ENCODE measurements at regions not wholly inside any gene's neighbourhood (a gene's known extent, or its start where the extent isn't known, plus 50 kb on each side); places are given as distances from the start of the nearest gene placed in this dataset.
"Not testable (repeated sequence)": the region's sequence is repeated elsewhere in the genome, so short reads cannot be mapped to it uniquely, and the experiment has no call there.

GRCh38 chr11:7143908-7144307 is 55.1 kb downstream of the RBMXL2 start:
- Histone ChIP-seq H2AK5ac (ENCODE audit: low read length) (no peak overlapping the region), H3K4me3 (ENCODE audit: low read depth, low read length) (no peak overlapping the region), H3K4me1 (ENCODE audit: control insufficient read depth in 1 of 2, insufficient read depth in 2 of 2, low read length in 2 of 2) (no peaks in the 10 kb centered on the region), H3K9ac (ENCODE audit: low read length) (no peak overlapping the region), H2BK12ac (ENCODE audit: low read length) (no peak overlapping the region), H3K27ac (ENCODE audit: low read depth, low read length) (no peak overlapping the region), H3K4me2 (ENCODE audit: low read length) (no peak overlapping the region), H3K79me2 (ENCODE audit: control insufficient read depth, insufficient read depth, low read length, poor library complexity) (no peaks in the 10 kb centered on the region), H3K23ac (ENCODE audit: low read length) (no peak overlapping the region), H4K12ac (ENCODE audit: low read depth, low read length) (no peak overlapping the region), H3K4ac (ENCODE audit: low read depth, low read length) (no peak overlapping the region), H2AFZ (ENCODE audit: insufficient read depth, low read length, poor library complexity) (no peak overlapping the region), H3K27me3 (ENCODE audit: insufficient read depth, low read length) (no peaks in the 10 kb centered on the region), H2BK5ac (ENCODE audit: low read depth, low read length, poor library complexity) (no peak overlapping the region), H3K18ac (ENCODE audit: low read length) (no peak overlapping the region), H3K14ac (ENCODE audit: low read length) (no peak overlapping the region), H3K79me1 (ENCODE audit: low read length) (no peaks in the 10 kb centered on the region), H4K8ac (ENCODE audit: low read depth, low read length) (no peak overlapping the region), H3K36me3 (ENCODE audit: control insufficient read depth in 1 of 2, insufficient read depth in 2 of 2, low read length in 2 of 2) (no peaks in the 10 kb centered on the region), H4K91ac (ENCODE audit: low read depth, low read length) (no peak overlapping the region), H3K9me3 (ENCODE audit: insufficient read depth, low read depth, low read length) (no peaks in the 10 kb centered on the region), H2BK120ac (ENCODE audit: insufficient read depth, low read length, poor library complexity) (no peak overlapping the region)
- peak in 1 of 2 donors; percentile 5 for DNase-seq
- WGBS (ENCODE audit: extremely low coverage, insufficient coverage, insufficient read length): no CpG with 5 or more reads among the region's 1 CpG

DNA sequence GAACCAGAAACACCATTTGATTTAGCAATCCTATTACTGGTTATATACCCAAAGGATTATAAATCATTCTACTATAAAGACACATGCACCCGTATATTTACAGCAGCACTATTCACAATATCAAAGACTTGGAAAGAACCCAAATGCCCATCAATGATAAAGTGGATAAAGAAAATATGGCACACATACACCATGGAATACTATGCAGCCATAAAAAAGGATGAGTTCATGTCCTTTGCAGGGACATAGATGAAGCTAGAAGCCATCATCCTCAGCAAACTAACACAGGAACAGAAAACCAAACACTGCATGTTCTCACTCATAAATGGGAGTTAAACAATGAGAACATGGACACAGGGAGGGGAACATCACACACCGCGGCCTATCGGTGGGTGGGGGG is 61.3 kb downstream of the RBMXL2 start:
- H3K4me2 ChIP-seq (ENCODE audit: low read length); H3K9ac ChIP-seq (ENCODE audit: low read length): not testable (repeated sequence)
- no CpG with 5 or more reads among the region's 4 CpGs for WGBS (ENCODE audit: extremely low coverage, insufficient coverage, insufficient read length)

DNA sequence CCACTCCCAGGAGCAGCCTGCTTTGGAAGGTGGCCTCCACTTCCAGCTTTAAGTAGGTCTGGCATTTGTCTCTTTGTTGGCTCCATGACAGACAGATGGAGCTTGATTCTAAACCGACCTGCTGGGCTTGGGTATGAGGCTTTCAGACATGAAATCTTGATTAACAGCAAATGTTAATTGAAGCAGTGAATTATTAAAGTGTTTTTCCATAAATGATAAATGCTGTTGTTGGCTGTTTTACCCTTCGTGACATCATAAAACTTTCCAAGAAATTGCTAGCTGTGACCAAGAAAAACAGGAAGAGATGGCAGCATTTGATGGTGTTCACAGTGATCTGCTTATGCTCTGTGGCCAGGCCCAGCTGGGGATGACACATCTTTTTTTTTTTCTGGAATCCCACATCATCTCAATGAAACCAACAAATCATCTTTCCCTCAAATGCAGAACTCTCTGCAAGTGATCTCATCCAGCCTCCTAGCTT is 66.1 kb downstream of the RBMXL2 start:
- no peak for DNase-seq
- Histone ChIP-seq H3K79me1 (ENCODE audit: low read length) (no peaks in the 10 kb centered on the region), H2BK120ac (ENCODE audit: insufficient read depth, low read length, poor library complexity) (no peak overlapping the region)

More for the DNA sequence above, 61.3 kb downstream of the RBMXL2 start:
- DNase-seq; H3K36me3 ChIP-seq (ENCODE audit: control insufficient read depth in 1 of 2, insufficient read depth in 2 of 2, low read length in 2 of 2); H2BK120ac ChIP-seq (ENCODE audit: insufficient read depth, low read length, poor library complexity); H3K27ac ChIP-seq (ENCODE audit: low read depth, low read length); H2AK5ac ChIP-seq (ENCODE audit: low read length); H2BK12ac ChIP-seq (ENCODE audit: low read length); H2BK5ac ChIP-seq (ENCODE audit: low read depth, low read length, poor library complexity); H3K4me1 ChIP-seq (ENCODE audit: control insufficient read depth in 1 of 2, insufficient read depth in 2 of 2, low read length in 2 of 2); H3K79me1 ChIP-seq (ENCODE audit: low read length); H3K23ac ChIP-seq (ENCODE audit: low read length); H3K18ac ChIP-seq (ENCODE audit: low read length); H3K9me3 ChIP-seq (ENCODE audit: insufficient read depth, low read depth, low read length); H2AFZ ChIP-seq (ENCODE audit: insufficient read depth, low read length, poor library complexity); H3K4me3 ChIP-seq (ENCODE audit: low read depth, low read length); H3K4ac ChIP-seq (ENCODE audit: low read depth, low read length); H3K27me3 ChIP-seq (ENCODE audit: insufficient read depth, low read length); H3K14ac ChIP-seq (ENCODE audit: low read length); H4K8ac ChIP-seq (ENCODE audit: low read depth, low read length); H3K79me2 ChIP-seq (ENCODE audit: control insufficient read depth, insufficient read depth, low read length, poor library complexity); H4K12ac ChIP-seq (ENCODE audit: low read depth, low read length); H4K91ac ChIP-seq (ENCODE audit: low read depth, low read length): not testable (repeated sequence)

GRCh38 chr11:7160814-7161489 is 72.2 kb downstream of the RBMXL2 start:
- Histone ChIP-seq H3K4me1 (ENCODE audit: control insufficient read depth in 1 of 2, insufficient read depth in 2 of 2, low read length in 2 of 2) (no peaks in the 10 kb centered on the region), H3K4ac (ENCODE audit: low read depth, low read length) (no peak overlapping the region), H2AFZ (ENCODE audit: insufficient read depth, low read length, poor library complexity) (no peak overlapping the region), H3K27ac (ENCODE audit: low read depth, low read length) (no peak overlapping the region), H3K36me3 (ENCODE audit: control insufficient read depth in 1 of 2, insufficient read depth in 2 of 2, low read length in 2 of 2) (no peaks in the 10 kb centered on the region), H3K27me3 (ENCODE audit: insufficient read depth, low read length) (no peaks in the 10 kb centered on the region), H4K8ac (ENCODE audit: low read depth, low read length) (no peak overlapping the region), H3K9me3 (ENCODE audit: insufficient read depth, low read depth, low read length) (no peaks in the 10 kb centered on the region), H2BK5ac (ENCODE audit: low read depth, low read length, poor library complexity) (no peak overlapping the region), H4K91ac (ENCODE audit: low read depth, low read length) (no peak overlapping the region), H3K4me3 (ENCODE audit: low read depth, low read length) (no peak overlapping the region), H2BK120ac (ENCODE audit: insufficient read depth, low read length, poor library complexity) (no peak overlapping the region), H2AK5ac (ENCODE audit: low read length) (no peak overlapping the region), H3K79me2 (ENCODE audit: control insufficient read depth, insufficient read depth, low read length, poor library complexity) (no peaks in the 10 kb centered on the region), H3K23ac (ENCODE audit: low read length) (no peak overlapping the region), H3K9ac (ENCODE audit: low read length) (no peak overlapping the region), H2BK12ac (ENCODE audit: low read length) (no peak overlapping the region), H3K79me1 (ENCODE audit: low read length) (no peaks in the 10 kb centered on the region), H3K14ac (ENCODE audit: low read length) (no peak overlapping the region), H3K18ac (ENCODE audit: low read length) (no peak overlapping the region), H3K4me2 (ENCODE audit: low read length) (no peak overlapping the region), H4K12ac (ENCODE audit: low read depth, low read length) (no peak overlapping the region)
- WGBS (ENCODE audit: extremely low coverage, insufficient coverage, insufficient read length): no CpG with 5 or more reads among the region's 3 CpGs
- DNase-seq: no peak

More for the DNA sequence above, 66.1 kb downstream of the RBMXL2 start:
- H3K36me3 ChIP-seq (ENCODE audit: control insufficient read depth in 1 of 2, insufficient read depth in 2 of 2, low read length in 2 of 2): no peaks in the 10 kb centered on the region
- H4K12ac ChIP-seq (ENCODE audit: low read depth, low read length): no peak overlapping the region
- WGBS (ENCODE audit: extremely low coverage, insufficient coverage, insufficient read length): no CpG with 5 or more reads among the region's 2 CpGs
- H2BK12ac ChIP-seq (ENCODE audit: low read length): no peak overlapping the region
- H4K8ac ChIP-seq (ENCODE audit: low read depth, low read length): no peak overlapping the region
- H3K18ac ChIP-seq (ENCODE audit: low read length): no peak overlapping the region
- no peaks in the 10 kb centered on the region for H3K9me3 ChIP-seq (ENCODE audit: insufficient read depth, low read depth, low read length)
- H2AFZ ChIP-seq (ENCODE audit: insufficient read depth, low read length, poor library complexity): no peak overlapping the region
- H2BK5ac ChIP-seq (ENCODE audit: low read depth, low read length, poor library complexity): no peak overlapping the region
- no peak overlapping the region for H3K9ac ChIP-seq (ENCODE audit: low read length)
- no peak overlapping the region for H3K23ac ChIP-seq (ENCODE audit: low read length)
- no peak overlapping the region for H4K91ac ChIP-seq (ENCODE audit: low read depth, low read length)
- H3K27ac ChIP-seq (ENCODE audit: low read depth, low read length): no peak overlapping the region
- H3K4me2 ChIP-seq (ENCODE audit: low read length): no peak overlapping the region
- H3K27me3 ChIP-seq (ENCODE audit: insufficient read depth, low read length): no peaks in the 10 kb centered on the region
- H3K4me1 ChIP-seq (ENCODE audit: control insufficient read depth in 1 of 2, insufficient read depth in 2 of 2, low read length in 2 of 2): no peaks in the 10 kb centered on the region
- no peak overlapping the region for H3K14ac ChIP-seq (ENCODE audit: low read length)
- no peaks in the 10 kb centered on the region for H3K79me2 ChIP-seq (ENCODE audit: control insufficient read depth, insufficient read depth, low read length, poor library complexity)
- H3K4ac ChIP-seq (ENCODE audit: low read depth, low read length): no peak overlapping the region
- no peak overlapping the region for H2AK5ac ChIP-seq (ENCODE audit: low read length)
- H3K4me3 ChIP-seq (ENCODE audit: low read depth, low read length): no peak overlapping the region

Data from trophoblast cell (in vitro differentiated cells and primary cell).